ENCODE measurements at regions not wholly inside any gene's neighbourhood (a gene's known extent, or its start where the extent isn't known, plus 50 kb on each side); places are given as distances from the start of the nearest gene placed in this dataset.
A peak's percentile ranks its signal among the peaks of the same experiment; 100 is the strongest.
"Not testable (repeated sequence)": the region's sequence is repeated elsewhere in the genome, so short reads cannot be mapped to it uniquely, and the experiment has no call there.

DNA sequence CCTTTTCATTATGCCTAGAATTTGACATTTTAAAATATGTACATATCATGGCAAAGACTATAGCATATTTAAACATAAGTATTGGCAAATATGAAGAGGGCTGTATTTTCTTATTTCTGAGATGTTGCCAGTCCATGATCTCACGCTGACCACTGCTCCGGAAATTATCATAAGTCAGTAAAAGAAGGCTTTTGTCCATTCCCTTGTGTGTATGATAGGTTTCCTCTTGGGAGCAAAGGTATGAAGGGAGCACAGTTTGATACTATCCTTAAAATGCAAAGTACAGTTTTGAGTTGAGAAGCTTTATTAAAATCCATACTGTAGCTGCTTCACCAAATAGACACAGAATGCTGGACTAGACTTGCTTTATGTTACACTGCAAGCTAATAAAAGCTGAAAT, 52.6 kb upstream of the AGA start:
- no peak for DNase-seq

DNA sequence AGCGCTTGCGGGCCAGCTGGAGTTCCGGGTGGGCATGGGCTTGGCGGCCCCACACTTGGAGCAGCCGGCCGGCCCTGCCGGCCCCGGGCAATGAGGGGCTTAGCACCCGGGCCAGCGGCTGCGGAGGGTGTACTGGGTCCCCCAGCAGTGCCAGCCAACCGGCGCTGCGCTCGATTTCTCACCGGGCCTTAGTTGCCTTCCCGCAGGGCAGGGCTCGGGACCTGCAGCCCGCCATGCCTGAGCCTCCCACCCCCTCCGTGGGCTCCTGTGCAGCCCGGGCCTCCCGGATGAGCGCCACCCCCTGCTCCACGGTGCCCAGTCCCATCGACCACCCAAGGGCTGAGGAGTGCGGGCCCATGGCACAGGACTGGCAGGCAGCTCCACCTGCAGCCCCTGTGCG, 53.4 kb upstream of the AGA start:
- not testable (repeated sequence) for DNase-seq

DNA sequence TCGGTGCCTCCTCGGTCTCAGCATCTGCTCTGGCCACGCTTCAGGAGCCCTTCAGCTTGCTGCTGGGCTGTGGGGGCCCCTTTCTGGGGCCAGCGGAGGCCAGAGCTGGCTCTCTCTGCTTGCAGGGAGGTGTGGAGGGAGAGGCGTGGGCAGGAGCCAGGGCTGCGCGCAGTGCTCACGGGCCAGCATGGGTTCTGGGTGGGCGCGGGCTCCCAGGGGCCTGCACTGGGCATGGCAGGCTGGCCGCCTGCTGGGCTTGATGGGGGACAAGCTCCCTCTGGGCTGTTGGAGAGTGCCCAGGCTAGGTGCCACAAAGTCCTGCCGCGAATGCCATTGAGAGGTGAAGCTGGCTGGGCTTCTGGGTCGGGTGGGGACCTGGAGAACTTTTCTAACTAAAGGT, 57.3 kb upstream of the AGA start:
- DNase-seq = no peak

DNA sequence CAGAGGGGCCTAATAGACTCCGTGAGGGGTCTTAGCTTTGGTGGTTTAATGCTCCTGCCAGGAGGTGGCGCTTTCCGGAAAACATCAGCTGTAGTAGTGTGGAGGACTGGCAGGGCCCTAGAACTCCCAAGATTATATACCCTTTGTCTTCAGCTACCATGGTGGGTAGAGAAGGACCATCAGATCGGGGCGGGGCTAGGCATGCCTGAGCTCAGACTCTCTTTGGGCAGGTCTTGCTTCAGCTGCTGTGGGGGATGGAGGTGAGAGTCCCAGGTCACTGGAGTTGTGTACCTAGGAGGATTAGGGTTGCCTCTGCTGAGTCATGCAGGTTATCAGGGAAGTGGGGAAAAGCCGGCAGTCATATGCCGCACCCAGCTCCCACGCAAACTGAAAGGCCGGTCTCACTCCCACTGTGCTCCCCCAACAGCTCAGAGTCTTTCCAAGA, 63.0 kb upstream of the AGA start:
- DNase-seq = no peak

DNA sequence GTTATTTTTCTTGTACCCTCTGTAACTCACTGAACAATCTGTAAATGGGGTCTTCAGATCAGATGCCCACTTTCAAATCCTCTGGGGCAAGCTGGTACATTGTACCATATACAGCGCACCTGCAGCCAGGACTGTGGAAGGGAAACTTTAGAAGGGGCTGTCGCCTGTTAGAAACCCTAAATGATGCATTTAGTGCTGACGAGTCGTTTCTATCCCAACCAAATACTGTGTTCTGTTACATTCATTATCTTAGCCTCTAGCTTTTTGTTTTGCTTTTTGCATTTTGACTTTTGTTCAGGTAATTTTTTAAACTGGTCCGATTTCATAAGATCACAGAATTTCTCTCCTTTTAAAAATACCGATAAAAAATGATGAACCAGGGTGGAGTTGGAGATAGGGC, 66.4 kb upstream of the AGA start:
- no peak for DNase-seq

DNA sequence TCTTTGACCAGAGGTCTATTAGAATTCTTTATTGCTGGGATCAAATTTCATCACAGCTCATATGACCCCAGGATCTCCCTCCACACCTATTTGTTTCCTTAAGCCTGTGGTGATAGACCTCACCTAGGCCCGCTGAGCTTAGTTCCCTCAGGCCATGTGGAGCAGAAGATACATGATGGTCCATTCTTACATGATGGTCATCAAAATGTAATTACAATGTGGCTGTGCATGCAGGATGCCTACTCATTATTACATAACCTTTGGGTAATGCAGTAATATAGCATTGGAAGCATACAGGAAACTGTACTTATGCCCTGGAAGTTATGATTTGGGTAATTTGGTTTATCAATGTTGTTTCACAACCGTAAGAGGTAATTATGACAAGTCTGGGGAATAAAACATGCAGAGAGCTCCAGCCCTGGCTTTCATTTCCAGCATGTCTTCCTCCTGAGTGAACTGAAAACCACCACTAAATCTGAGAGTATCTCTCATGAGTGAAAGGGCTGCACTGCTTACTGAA, 67.0 kb upstream of the AGA start:
- DNase-seq = no peak

DNA sequence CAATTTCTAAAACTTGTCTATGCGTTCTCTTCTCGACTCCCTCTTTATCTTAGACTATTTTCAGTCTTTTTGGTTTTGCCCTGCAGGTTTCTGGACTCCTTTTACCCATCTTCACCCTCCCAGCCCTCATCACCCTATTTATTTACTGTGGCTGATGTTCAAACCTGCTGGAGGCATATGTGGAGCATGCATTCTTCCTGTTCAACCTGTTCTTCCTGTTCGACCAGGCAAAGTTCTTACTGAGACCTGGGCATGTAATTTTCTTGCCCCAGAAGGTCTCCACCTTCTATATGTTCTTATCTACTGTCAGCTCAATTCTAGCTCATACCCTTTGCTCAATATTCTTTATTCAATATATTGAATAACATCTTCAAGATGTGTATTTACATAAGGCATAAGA, 69.4 kb upstream of the AGA start:
- no peak for DNase-seq

DNA sequence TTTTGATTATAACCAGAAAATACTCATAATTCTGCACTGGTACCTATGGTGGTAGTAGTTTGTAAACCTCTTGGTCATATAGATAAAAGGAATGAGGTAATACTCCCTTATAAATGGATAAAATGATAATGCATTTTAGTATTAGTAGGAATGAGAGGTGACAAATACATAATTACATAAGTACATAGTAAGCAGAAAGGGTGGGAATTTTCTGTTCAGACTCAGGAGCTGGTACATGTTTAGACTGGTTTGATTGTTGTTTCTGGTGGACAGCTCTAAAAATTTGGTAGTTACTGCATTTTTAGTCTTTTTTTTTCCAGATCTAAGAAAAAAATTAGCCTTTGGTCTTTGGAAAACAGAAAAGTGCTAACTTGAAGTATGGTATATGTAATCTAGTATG, 70.4 kb upstream of the AGA start:
- no peak for DNase-seq

DNA sequence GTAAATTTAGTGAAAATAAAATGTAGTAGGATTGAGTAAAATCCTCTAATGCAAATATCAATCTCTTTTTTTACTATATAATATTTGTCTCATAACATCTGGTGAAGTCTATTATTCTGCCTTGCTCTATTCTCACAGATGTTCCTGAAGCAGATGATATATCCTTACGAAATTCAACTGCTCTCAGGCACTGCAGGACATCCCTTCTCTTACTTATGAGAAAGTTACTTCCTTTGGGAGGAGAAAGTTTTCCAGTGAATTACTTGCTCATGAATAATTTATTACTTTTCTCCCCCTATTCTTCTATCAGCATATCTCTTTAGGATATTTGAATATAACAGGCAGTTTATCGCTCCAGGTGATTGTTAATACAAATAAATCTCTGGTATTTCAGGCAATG, 75.6 kb upstream of the AGA start:
- no peak for DNase-seq

DNA sequence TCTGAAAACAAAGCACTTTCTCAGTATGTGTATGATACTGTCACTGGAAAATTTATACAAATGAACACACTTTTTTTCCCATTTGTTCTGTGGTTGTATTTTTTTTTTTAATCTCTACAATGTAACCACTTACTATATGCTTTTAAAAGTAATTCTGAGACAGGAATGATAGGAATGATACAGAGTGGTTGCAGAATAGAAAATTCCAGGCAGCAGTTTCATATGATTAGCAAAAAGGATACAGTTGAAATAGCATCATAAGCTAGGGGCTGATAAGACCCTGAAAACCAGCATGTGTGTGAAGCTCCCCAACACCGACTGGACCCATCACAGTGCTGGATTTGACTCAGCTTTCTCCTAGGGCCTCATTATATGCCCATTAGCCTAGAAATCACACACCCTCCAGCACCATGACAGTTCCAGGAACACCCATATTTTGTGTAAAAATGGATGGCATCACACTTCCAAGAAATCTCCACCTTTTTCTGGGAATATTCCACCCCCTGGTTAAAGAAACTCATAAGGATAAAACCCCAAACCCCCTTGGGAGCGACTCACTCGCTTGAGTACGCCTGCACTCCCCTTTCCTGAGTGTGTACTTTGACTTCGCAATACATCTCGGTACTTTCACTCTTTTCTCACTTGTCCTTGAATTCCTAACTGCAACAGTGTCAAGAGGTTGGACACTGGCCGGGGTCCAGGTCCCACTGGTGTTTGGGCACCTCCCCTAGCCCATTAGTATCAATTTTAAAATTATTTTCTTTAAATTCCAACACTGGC, 77.4 kb upstream of the AGA start:
- no peak for DNase-seq

DNA sequence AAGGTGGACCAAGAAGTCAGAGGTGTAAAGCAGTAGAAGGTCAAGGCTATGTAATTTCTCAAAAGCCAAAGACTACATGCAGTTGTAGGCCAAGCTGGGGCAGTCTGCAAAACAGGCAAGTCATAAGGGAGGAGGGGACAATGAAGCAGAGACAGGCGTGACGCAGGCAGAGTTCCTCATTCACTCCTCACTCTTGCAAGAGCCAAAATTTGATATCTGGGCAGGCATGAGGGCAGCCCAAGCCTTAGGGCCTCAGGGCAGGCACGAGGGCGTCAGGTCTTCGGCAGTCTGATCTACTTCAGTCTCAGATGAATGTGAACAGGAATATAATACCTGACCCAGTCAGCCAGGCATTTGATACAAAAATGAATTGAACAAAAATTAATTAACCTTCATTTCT, 86.4 kb upstream of the AGA start:
- peak; percentile 68 for DNase-seq

DNA sequence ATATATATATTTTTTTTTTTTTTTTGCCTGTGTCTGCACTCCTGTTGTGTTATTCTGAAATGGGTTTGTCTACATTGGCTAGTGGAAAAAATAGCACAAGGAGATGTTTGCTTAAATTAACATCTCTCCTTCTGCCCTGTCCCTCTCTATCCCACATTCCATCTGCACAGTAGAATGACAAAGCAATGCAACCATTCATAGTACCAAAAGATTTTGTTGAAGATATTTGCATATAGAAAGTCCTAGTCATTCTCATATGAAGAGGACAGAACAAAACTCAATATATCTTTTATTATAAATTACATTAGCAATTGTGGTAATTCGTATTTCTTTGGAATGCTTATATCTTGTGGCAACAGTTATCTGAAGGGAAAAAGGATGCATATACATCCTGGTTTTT, 88.3 kb upstream of the AGA start:
- DNase-seq = no peak

DNA sequence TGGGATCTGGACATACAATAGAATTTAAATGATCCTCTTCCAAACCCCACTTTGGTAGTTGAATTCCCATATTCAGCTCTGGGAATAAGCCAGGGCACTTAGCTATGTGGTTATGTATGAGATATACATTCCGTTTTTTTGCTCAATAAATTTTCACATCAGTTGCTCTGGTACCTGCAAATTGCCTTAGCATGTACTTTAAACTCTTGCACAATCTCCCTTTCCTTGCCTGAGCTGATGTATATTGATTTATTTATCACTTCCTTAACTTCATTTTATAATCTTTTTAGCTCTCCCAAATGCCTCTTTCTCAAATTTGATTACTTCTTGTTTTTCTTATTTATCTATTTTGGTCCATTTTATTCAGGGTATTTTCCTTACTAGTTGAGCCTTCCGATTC, 90.1 kb upstream of the AGA start:
- DNase-seq = no peak

DNA sequence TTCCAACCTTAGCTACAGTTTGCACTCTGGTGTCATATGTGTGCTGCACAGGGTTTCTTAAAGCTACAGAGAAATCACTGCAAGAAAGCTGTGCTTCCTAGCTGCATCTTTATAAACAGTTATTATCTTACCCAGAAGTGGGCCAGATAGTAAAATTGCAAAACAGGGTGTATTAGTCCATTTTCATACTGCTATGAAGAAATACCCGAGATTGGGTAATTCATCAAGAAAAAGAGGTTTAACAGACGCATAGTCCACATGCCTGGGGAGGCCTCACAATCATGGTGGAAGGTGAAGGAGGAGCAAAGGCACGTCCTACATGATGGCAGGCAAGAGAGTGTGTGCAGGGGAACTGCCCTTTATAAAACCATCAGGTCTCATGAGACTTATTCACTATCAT, 92.6 kb upstream of the AGA start:
- DNase-seq = not testable (repeated sequence)

DNA sequence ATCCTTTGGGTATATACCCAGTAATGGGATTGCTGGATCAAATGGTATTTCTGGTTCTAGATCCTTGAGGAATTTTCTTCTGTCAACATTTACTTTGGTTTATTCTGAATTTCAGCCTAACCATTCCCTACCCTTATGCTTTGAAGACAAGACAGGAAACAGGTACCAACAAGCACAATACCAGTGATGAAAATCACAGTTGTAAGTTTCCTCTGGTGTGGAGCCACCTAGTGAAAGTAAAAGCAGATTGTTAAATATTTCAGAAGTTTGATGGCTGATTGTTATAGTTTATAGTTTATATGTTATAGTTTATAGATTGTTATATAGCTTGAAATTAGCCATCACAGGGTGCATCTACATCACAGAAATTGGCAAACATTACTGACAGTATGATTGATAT, 104.5 kb upstream of the AGA start:
- DNase-seq = peak; percentile 9

DNA sequence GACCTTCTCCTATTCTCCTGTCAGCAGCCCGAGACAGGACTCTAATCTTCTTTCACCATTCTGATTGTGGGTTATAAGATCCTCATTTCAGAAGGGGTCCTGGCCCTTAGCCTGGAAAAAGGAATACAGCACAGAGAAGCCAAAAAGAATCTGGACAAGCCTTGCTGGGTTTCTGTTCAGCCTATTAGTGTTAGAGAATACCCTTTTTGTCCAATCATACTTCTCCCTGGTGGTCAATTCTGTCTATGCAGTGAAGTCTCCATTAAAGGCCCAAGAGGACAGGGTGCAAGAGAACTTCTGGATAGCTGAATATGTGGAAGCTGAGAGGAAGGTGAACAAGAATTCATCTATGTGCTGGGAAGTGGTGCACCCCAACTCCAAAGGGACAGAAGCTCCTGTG, 105.7 kb upstream of the AGA start:
- peak; percentile 28 for DNase-seq

DNA sequence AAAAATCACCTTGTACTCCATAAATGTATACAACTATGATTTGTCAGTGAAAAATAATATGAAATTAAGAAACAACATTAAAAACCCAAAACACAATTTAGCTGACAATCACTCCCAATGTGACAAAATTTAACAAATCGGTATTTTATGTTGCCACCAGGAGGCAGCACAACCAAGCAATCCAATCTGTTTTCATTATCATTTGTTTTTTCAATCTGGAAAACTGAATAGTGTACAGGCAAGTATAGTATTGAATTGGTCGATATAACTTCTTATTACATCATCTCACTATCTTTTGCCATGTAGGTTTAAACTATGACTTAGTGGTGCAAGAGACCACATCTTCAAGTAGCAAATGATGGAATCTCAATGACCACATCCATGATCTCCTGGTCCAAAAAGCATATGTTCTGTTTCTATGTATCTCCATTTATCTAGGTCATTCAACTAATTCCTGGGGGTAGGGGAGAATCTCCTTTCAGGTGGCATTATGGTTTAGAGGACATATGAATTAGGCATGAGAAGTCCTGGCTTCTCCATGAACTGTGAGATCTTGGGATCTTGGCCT, 112.9 kb upstream of the AGA start:
- peak; percentile 80 for DNase-seq

DNA sequence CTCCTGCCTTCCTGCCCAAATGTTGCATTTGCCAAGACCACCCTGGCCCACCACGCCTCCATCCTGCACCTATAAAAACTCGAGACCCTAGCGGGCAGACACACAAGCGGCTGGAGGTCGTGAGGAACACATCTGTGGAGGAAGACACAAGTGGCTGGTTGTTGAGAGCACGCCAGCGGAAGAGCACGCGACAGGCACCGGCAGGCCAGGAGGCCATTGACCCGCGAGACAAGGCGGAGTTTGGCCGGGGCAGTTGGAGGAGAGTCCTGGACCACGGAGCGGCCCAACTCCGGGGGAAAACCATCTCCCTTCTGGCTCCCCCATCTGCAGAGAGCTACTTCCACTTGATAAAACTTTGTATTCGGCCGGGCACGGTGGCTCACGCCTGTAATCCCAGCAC, 115.2 kb upstream of the AGA start:
- DNase-seq = no peak

DNA sequence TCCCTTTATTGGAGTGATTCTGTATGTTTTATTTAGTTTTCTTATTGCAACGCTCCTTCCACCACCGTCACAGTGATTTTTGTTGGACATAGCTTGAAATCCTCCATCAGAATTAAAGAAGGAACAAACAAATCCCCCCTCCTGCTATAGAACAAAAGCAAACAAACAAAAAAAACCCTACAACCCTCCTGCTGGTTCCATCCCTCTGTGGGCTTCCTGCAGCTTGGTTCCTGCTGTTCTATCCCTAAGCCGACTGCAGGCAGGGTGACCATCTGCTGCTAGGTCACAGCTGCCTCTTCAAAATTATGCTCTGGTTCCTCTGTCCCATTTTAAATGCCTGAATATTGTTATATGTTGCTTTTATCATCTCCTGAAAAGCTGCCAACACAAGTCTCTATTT, 116.8 kb upstream of the AGA start:
- no peak for DNase-seq

DNA sequence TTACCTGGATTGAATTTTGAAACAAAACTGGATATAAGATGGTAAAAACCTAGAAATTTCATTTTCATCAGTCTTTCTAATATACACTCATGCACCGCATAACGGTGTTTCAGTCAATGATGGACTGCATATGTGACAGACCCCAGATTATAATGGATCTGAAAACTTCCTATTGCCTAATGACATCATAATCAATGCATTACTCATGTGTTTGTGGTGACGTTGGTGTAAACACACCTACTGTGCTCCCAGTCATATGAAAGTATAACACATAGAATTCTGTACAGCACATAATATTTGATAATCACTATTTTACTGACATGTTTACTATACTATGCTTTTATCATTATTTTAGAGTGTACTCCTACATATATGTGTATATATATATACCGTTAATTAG, 119.9 kb upstream of the AGA start:
- no peak for DNase-seq

DNA sequence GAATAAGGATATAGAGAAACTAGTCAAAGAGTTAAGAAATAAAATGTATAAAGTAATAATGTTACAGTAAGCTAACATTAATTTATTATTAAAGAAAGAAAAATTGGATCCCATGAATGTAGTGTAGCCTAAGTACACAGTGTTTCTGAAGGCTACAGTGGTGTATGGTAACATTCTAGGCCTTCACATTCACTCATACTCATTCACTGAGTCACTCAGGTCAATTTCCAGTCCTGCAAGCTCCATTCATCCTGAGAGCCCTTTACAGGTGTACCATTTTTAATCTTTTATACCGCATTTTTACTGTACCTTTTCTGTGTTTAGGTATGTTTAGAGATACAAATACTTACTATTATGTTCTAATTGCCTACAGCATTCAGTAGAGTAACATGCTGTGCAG, 120.6 kb upstream of the AGA start:
- no peak for DNase-seq

DNA sequence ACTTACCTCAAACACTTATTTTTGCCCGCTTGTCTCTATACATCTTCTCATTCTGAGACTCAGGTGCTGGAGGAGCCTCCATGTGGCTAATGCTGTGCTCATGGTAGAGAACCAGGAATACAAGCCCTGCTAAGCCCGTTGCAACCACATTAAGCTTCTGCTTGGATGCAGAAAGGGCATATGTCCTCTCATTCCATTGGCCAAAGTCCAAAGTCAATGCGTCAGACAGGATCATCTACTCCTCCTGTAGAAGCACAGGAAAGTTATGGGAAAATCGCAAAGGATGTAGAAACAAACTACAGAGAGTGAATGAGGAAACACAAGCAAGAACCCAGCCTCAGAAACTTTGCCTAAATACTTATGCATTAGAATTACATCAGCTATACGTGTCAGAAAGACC, 124.5 kb upstream of the AGA start:
- DNase-seq = no peak

DNA sequence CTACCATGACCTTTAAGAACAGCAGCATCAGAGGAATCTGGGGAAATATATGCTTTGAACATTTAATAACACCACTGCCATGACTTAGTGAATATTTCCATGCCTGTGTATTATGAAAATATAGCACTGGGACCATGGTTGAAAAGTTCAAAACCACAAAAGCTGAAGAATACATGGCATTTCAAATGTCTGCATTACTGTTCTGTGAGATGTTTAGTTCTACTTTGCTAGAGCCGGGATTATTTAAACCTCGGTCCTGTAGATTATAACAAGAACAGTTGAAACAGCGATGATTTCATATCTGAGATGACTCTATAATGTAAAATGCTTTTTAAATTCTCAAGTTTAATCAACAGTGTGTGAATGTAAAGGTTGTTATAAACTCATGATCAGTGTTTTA, 126.7 kb upstream of the AGA start:
- DNase-seq = no peak

DNA sequence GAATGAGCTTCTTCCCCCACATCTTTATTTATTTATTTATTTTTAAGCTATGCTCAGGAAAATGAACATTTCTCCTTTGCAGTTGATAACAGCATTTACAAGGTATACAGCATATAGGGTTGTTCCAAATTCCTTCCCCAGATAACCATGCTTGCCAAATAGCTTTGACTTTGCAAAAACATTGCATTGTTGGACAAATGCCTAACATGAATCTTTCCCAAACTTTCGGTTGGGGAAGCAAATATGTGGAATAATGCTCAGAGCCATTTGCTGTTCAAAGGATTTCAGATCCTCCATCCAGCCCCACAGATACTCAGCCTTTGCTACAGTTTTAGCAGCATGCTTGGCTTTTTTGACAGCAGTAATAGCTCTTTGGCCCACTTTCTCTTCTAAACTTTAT, 127.2 kb upstream of the AGA start:
- DNase-seq = no peak

DNA sequence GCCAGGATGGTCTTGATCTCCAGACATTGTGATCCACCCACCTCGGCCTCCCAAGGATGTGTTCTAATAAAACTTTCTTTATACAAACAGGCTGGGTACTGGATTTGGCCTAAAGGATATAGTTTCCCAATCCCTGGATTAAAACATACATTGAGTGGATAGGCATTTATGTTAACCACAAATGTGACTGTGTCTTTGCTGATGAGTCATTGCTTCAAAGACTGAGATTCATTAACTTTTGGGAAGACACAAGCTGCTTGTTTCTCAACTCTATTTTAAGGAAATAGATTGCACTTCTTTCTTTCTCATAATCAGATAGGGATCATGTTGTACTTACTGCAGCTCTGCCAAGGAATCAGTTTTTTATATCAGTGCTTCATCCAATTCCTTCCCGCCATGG, 131.3 kb upstream of the AGA start:
- DNase-seq = peak; percentile 12
